ENCODE measurements at regions not wholly inside any gene's neighbourhood (a gene's known extent, or its start where the extent isn't known, plus 50 kb on each side); places are given as distances from the start of the nearest gene placed in this dataset.
"Not testable (repeated sequence)": the region's sequence is repeated elsewhere in the genome, so short reads cannot be mapped to it uniquely, and the experiment has no call there.

DNA sequence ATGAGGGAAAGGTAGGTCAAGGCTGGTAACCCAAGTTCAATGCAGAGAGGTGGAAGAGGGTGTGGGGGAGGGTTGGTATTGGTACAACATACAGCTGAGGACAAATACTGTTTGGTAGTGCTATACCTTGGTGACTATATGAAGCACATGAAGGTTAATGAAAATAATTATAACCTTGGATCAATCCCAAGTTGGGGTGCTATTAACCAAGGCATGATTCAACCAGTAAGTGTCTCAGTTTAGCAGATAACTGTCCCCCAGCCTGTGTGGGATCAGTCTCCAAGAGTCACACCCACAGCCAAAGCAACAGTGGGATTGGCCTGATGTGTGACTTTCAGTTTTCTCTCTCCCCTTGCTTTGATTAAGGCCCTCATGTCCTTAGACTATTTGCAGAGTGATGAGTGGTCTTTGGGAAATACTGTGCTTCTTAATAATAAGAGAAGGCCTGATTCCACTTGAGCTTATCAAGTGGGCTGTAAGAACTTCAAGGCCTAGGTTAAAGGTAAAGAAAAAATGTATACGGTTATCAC lies 80.8 kb downstream of the EOMES start:
- no peak for DNase-seq (ENCODE audit: low read depth)
- TF ChIP-seq, protein P1, sequence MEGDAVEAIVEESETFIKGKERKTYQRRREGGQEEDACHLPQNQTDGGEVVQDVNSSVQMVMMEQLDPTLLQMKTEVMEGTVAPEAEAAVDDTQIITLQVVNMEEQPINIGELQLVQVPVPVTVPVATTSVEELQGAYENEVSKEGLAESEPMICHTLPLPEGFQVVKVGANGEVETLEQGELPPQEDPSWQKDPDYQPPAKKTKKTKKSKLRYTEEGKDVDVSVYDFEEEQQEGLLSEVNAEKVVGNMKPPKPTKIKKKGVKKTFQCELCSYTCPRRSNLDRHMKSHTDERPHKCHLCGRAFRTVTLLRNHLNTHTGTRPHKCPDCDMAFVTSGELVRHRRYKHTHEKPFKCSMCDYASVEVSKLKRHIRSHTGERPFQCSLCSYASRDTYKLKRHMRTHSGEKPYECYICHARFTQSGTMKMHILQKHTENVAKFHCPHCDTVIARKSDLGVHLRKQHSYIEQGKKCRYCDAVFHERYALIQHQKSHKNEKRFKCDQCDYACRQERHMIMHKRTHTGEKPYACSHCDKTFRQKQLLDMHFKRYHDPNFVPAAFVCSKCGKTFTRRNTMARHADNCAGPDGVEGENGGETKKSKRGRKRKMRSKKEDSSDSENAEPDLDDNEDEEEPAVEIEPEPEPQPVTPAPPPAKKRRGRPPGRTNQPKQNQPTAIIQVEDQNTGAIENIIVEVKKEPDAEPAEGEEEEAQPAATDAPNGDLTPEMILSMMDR (conservative IDR thresholded peaks at IDR 0.05; ENCODE audit: low read length) = no peak
- H3K4me3 ChIP-seq (ENCODE audit: low read length) = no peak overlapping the region

DNA sequence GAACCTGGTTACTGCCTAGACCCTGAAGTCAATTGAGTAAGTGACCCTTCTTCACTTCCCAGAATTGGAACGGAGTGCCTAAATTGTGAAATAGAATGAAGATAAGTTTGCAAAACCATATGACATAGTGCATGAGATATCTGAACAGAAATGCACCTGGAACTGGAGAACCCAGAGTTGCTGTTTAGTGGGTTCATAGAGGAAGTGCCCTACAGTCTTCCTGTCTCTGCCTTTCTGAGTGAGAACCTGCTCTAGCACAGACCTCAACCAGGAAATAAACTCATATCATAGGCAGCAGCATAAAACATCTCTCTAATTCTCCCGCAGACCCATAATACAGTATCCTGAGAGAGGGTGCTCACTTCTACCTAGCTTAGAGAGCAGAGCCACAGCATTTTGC lies 82.9 kb downstream of the EOMES start:
- DNase-seq (ENCODE audit: low read depth) = no peak
- TF ChIP-seq, protein P1 (conservative IDR thresholded peaks at IDR 0.05; ENCODE audit: low read length) = no peak
- H3K4me3 ChIP-seq (ENCODE audit: low read length) = no peak overlapping the region

DNA sequence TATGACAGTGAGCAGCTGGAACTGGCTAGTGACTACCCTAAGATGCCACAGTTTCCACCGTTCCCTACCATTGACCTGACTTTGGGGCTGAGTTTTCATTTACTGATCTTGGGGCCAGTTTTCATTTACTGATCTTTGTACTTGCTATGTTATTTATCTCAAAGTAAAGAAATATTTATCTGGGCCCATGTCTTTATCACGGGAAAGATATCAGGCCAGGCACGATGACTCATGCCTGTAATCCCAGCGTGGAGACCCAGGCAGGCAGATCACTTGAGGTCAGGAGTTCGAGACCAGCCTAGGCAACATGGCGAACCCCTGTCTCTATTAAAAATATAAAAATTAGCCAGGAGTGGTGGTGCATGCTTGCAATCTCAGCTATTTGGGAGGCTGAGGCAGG lies 83.5 kb downstream of the EOMES start:
- DNase-seq (ENCODE audit: low read depth) = no peak
- TF ChIP-seq, protein P1 (conservative IDR thresholded peaks at IDR 0.05; ENCODE audit: low read length) = no peak
- H3K4me3 ChIP-seq (ENCODE audit: low read length) = no peak overlapping the region

DNA sequence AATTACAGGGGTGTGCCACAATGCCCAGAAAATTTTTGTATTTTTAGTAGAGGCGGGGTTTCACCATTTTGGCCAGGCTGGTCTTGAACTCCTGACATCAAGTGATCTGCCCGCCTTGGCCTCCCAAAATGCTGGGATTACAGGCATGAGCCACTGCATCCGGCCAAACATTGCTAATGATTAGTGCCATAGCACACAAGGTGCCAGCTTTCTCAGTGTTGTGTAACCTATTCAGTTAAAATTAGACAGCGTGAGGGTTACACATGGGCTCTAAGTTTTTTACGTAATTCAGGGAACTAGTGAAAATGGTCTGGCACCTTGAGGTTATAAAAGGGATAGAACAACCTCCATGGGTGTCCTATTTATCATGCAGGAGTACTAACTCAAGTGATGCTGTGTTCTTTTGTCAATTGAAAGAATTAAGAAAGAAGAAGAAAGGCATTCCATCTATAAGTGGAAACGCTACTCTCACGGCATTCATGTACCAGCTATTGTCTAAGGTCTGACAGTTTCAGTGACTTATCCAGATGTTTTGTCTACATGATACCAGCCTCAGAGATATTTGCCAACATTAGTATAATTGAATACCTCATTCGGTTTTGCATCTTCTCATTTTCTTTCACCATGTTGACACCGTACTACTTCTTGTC lies 84.7 kb downstream of the EOMES start:
- TF ChIP-seq, protein P1 (conservative IDR thresholded peaks at IDR 0.05; ENCODE audit: low read length) = no peak
- peak; percentile 11 for DNase-seq (ENCODE audit: low read depth)
- no peak overlapping the region for H3K4me3 ChIP-seq (ENCODE audit: low read length)

DNA sequence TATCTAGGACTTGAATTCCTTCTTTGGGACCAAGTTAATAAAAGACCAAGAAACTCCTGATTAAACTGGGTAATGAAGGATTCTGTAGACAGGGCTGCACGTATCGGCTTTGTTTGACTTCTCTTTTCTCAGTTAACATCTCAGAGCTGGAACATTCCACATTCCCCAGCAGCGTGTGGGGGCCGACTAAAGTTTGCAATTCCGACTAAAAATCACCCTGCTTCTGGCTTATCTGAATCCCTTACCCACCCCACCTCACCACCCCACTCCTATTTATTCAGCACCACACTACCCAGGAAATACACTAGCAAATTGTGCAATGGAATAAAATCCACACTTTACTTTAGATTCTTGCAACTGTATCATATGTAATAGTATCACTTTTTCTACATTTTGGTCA lies 87.1 kb downstream of the EOMES start:
- H3K4me3 ChIP-seq (ENCODE audit: low read length); DNase-seq (ENCODE audit: low read depth): not testable (repeated sequence)

DNA sequence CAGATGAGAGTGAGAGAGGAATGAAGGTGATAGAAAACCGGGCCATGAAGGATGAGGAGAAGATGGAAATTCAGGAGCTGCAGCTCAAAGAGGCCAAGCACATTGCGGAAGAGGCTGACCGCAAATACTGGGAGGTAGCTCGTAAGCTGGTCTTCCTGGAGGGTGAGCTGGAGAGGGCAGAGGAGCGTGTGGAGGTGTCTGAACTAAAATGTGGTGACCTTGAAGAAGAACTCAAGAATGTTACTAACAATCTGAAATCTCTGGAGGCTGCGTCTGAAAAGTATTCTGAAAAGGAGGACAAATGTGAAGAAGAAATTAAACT lies 88.9 kb downstream of the EOMES start:
- peak overlapping the region; percentile 65 for H3K4me3 ChIP-seq (ENCODE audit: low read length)
- TF ChIP-seq, protein P1 (conservative IDR thresholded peaks at IDR 0.05; ENCODE audit: low read length) = no peak

DNA sequence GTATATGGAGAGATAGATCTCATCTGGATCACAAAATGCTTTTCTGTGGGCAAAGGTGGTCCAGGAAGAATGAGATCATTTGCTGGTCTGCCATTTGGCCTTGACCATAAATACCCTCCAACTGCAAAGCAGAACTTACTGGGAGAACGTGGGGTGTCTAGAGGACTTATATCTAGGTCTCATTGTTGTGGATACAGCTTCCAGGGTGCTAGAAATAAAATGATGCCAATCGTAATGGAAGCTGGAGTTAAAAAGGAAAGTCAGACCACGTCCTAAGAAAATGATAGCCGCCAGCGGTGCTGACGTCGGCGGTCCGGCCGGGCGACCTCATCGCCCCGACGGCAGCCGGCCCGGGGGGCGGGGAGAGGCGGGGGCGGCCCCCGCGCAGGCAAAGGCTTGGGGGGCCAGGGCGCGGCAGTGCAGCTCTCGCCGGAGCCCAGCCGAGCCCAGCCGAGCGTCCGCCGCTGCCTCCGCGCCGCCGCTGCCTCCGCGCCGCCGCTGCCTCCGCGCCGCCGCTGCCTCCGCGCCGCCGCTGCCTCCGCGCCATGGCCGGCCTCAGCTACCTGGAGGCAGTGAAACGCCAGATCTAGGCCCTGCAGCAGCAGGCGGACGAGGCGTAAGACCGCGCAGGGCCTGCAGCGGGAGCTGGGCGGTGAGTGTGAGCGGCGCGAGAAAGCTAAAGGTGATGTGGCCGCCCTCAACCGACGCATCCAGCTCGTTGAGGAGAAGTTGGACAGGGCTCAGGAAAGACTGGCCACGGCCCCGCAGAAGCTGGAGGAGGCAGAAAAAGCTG lies 89.5 kb downstream of the EOMES start:
- peak overlapping the region; percentile 65 for H3K4me3 ChIP-seq (ENCODE audit: low read length)
- TF ChIP-seq, protein P1 (conservative IDR thresholded peaks at IDR 0.05; ENCODE audit: low read length) = no peak
- DNase-seq (ENCODE audit: low read depth) = peak; percentile 59

More for the DNA sequence above, 88.9 kb downstream of the EOMES start:
- DNase-seq (ENCODE audit: low read depth) = peak; percentile 70
